HG02610 (cell line): ENCODE measurements at regions not wholly inside any gene's neighbourhood (a gene's known extent, or its start where the extent isn't known, plus 50 kb on each side); places are given as distances from the start of the nearest gene placed in this dataset.

Source experiments
- ATAC-seq: cut with Tn5 transposase; IDR thresholded peaks from one replicate; pipeline ENCODE4 v1.9.1; 2021; ENCODE audit warnings: mild to moderate bottlenecking, moderate library complexity; ENCODE audit not compliant: unreplicated experiment

DNA sequence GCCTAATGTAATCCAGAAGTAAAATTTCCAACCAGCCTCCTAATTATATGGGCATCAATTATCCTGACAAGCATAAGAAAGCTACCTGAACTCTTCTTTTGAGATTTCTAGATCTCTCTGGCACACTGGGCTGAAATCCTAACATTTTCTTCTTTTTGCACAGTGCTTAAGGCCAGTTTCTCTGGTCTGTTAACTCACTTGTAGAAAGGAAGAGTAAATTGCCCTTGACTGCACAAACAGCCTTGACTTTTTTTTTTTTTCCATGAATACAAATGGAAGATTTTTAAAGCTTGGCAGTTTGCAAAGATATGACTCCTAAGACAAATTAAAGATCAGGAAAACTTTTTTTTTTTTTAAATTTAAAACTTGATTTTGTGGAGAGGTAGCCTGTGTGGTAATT lies 291.2 kb upstream of the MON1B start:
- ATAC-seq = no peak

DNA sequence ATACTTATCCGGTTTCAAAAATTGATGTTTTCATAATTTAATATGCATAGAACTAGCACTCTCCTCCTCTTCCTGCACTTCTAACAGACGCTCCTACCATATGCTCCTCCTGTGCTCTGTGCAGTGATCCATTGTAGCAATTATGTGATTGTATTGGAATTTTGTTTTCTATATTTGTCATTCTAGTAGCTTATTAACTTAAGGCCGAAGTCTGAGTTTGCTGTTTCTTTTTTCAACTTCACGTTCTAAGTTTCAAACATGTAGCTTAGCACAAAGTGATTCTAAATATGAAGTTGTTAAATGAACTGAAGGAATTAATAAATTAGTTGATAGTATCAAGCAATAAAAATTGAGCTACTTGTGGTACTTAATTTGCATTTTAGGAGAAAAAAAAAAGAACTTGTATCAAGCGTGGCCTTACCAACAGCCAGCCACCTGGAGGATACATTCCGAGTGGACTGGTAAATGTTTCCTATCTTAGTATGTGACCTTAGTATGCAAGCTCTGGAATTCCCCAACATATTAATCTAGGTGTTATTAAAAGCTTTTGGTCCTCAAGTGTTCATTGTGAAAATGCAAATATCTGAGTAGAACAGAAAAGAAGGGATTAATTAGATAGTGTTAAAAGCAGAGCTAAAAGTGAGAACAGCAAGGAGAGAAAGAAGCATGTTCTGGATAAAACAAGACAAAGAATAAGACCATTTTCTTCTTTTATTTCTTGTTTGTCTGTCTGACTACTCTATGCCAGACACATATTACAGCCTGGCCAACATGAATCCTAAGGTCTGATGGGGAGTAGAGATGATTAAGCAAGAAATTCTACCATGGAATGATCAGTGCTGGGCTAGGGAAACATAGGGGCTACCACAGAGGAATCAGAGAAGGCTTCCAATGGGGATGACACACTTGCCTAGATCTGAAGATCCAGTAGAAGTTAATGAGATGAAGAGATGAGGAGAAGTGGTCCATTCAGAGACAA lies 290.4 kb upstream of the MON1B start:
- no peak for ATAC-seq

DNA sequence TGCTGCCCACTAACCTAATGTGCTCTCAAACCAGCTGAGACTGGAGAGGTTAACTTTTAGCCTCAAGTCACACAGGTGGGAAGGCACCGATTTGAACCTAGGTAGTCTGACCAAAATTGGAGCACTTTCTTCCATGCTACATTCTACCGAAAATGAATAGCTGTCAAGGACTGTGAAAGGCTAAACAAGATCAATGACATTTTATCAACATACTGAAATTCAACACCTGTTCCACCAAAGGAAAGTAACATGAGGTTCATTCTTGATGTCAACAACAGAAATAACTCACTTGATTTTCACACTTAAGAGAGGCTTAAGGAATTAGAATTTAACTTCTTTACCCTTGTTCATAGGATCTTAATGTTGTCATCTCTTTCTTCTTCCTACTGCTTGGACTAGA lies 284.4 kb upstream of the MON1B start:
- no peak for ATAC-seq

DNA sequence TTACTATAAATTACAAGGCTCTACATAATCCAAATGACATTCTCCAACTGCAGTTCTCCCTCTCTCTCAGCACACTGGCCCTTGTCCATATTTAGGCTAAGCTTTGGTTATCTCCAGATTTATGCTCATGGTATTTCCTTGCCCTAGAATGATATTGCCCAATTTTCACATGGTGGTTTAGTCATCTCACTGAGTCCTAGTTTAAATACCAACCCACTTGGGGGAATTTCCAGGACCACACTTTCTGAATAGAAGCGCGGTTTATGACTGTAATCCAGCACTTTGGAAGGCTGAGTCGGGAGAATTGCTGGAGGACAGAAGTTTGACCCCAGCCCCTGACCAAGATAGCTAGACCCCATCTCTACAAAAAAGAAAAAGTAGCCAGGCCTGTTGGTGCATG lies 280.1 kb upstream of the MON1B start:
- no peak for ATAC-seq

- ATAC-seq = no peak
Observed at GRCh38 chr16:76913046-76913445, 277.9 kb upstream of the MON1B start.

GRCh38 chr16:76926042-76926441 lies 264.9 kb upstream of the MON1B start:
- no peak for ATAC-seq

DNA sequence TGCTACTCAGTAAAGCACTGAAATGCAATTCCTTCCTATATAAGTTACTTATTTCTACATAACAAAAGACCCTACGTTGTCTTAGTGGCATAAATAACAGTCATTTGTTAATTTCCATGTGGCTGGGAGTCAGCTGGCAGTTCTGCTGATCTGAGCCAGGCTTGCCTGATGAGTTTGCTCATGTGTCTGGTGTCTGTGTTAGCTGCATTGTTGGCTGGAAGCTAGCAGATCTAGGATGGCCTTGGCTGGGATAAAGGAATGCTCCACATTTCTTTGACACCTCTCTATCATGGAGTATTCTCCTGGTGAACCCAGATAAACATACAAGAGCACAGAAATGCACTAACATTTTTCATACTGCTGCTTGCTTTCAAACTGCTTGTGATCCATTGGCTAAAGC lies 264.4 kb upstream of the MON1B start:
- ATAC-seq = no peak

- ATAC-seq = no peak
Observed at GRCh38 chr16:76931186-76931585, 259.8 kb upstream of the MON1B start.

GRCh38 chr16:76932541-76933211 lies 258.3 kb upstream of the MON1B start:
- ATAC-seq = peak; percentile 61

DNA sequence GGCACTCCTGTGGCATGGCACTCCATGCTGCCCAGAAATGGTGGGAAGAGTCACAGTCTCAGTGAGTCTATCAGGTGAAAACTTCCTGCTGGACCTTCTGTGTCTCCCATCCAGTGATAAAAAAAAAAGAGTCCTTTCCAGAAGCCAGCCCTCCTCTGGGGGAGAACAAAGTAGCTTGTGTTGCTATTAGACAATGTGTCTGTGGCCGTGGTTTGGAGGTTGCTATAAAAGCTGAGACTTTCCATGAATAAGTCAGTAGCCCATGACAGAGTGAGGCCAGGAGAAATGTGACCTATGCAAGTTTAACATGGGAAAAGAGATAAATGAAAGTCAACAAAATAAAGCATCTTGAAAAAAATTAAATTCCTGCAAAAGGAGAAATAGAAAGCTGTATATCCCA lies 250.7 kb upstream of the MON1B start:
- ATAC-seq = no peak

- no peak for ATAC-seq
Observed at GRCh38 chr16:76941113-76941512, 249.9 kb upstream of the MON1B start.

DNA sequence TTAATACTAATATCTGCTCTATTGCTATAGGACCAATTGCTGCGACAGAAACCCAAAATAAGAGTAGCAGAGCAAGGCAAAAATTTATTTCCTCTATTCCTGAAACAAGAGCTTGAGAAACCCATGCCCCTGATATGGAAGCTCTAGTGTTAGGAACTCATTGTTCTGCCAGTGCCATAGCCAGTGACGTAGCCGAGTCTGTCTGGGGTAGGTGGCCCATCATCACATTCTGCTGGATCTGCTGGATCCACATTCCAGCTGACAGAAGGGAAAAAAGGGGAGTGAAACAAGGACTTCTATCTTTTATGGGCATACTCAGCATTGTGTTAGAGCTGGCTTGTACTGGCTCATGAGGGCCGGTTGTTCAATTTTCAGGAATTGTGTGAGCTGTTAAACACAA lies 248.9 kb upstream of the MON1B start:
- ATAC-seq = no peak

- ATAC-seq = no peak
Observed at GRCh38 chr16:76943921-76944320, 247.1 kb upstream of the MON1B start.

- peak; percentile 59 for ATAC-seq
Observed at GRCh38 chr16:76946879-76947278, 244.1 kb upstream of the MON1B start.

- no peak for ATAC-seq
Observed at GRCh38 chr16:76947749-76948148, 243.2 kb upstream of the MON1B start.

GRCh38 chr16:76955629-76956028 lies 235.4 kb upstream of the MON1B start:
- ATAC-seq = no peak

GRCh38 chr16:76956394-76956793 lies 234.6 kb upstream of the MON1B start:
- ATAC-seq = no peak

- no peak for ATAC-seq
Observed at GRCh38 chr16:76956841-76957240, 234.1 kb upstream of the MON1B start.

GRCh38 chr16:76959166-76959565 lies 231.8 kb upstream of the MON1B start:
- no peak for ATAC-seq

GRCh38 chr16:76963614-76964315 lies 227.2 kb upstream of the MON1B start:
- no peak for ATAC-seq

DNA sequence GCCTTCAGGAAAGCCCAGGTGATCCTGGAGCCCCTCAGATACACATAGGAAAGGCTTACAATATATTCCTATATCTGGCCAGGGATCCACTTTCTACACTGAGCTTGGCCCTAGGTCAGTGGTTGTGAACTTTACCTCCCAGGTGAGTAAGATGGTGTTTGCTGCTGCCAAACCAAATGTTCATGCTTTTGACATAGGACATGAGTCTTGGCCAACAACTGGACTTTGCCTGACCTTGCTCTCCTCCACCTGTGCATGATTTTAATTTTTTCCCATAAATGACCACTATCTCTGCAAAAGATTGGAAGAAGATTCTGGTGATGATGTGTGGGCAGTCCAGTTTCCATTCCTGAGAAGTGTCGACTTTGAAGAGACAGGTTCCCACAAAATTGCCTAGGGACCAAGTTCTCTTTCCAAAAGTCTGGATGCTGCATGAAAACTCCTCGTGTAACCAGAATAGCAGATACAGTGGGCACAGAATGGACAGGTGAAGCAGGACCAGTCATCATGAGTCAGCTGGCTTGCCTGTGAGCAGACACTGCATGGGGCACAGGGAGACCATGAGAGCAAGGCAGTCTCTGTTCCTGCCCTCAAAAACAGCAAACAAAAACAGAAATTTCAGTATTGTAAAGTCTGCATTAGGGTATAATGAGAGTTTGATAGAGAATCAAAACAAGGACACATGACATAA lies 226.4 kb upstream of the MON1B start:
- ATAC-seq = no peak
